Stimulated activated CD4-positive, alpha-beta T cell treated with anti-CD3 and anti-CD28 coated beads, Interleukin-15, amount 100 ng/mL, for 24 hours (primary cell): ENCODE measurements at regions not wholly inside any gene's neighbourhood (a gene's known extent, or its start where the extent isn't known, plus 50 kb on each side); places are given as distances from the start of the nearest gene placed in this dataset.
"Not testable (repeated sequence)": the region's sequence is repeated elsewhere in the genome, so short reads cannot be mapped to it uniquely, and the experiment has no call there.

Experiments used
- DNase-seq: peaks from one replicate; pipeline ENCODE4 v3.0.0-alpha.2; 2020

- peak; percentile 11 for DNase-seq
Observed at GRCh38 chr6:63441266-63441956, 121.6 kb upstream of the LGSN start.

GRCh38 chr6:63442870-63443269, 123.1 kb upstream of the LGSN start:
- DNase-seq = no peak

DNA sequence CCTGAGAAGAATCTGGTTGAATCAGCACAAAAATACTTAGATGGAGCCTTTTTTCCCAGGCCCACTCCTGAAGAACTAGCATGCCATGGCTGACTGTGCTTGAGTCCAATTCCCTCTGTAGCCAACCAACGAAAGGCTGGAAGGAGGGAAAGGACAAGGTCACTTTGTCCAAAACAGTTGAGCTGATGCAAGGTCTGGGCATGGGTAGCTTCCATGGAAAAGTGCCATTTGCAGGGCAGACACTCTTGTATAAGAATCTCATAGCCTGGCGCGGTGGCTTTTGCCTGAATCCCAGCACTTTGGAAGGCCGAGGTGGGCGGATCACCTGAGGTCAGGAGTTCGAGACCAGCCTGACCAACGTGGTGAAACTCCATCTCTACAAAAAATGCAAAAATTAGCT, 125.0 kb upstream of the LGSN start:
- no peak for DNase-seq

- no peak for DNase-seq
Observed at GRCh38 chr6:63446405-63446804, 125.9 kb upstream of the LOC128125822 start.

- no peak for DNase-seq
Observed at GRCh38 chr6:63447134-63447533, 125.1 kb upstream of the LOC128125822 start.

GRCh38 chr6:63448229-63448628, 124.1 kb upstream of the LOC128125822 start:
- no peak for DNase-seq

DNA sequence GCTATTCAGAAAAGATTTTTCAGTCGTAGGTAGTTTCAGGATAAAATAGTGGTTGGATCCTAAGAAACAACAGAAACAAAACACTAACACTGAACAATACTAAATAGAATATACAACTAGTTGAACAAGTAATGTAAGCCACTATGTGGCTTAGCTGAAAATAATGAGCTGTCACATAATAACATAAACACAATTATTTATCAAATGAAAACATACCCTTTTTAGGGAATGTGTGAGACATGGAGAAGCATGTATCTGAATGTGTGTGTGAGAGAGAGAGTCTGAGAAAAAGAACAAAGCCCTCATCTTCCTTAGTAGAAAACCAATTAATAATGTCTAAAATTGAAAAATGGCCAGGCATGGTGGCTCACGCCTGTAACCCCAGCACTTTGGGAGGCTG, 122.6 kb upstream of the LOC128125822 start:
- no peak for DNase-seq

DNA sequence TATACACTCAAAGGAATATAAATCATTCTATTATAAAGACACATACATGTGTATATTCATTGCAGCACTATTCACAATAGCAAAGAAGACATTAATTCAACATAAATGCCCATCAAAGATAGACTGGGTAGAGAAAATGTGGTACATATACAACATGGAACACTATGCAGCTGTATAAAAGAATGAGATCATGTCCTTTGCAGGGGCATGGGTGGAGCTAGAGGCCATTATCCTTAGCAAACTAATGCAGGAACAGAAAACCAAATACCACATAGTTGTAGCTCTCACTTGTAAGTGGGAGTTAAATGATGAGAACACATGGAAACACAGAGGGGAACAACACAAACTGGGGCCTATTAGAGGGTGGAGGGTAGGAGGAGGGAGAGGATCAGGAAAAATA, 121.0 kb upstream of the LOC128125822 start:
- no peak for DNase-seq

DNA sequence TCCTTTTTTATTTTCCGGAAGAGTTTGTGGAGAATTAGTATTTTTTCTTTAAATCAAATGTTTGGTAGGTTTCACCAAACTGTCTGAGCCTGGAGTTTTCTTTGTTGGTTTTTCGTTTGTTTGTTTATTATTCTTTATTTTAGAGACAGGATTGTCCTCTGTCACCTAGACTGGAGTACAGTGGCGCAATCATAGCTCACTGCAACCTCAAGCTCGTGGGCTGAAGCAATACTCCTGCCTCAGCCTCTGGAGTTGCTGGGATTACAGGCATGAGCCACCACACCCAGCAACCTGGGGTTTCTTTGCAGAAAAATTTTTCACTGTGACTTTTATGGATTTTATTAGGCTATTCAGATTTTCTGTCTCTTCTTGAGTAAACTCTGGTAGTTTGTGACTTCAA, 120.2 kb upstream of the LOC128125822 start:
- no peak for DNase-seq

GRCh38 chr6:63456734-63457133, 115.5 kb upstream of the LOC128125822 start:
- no peak for DNase-seq

DNA sequence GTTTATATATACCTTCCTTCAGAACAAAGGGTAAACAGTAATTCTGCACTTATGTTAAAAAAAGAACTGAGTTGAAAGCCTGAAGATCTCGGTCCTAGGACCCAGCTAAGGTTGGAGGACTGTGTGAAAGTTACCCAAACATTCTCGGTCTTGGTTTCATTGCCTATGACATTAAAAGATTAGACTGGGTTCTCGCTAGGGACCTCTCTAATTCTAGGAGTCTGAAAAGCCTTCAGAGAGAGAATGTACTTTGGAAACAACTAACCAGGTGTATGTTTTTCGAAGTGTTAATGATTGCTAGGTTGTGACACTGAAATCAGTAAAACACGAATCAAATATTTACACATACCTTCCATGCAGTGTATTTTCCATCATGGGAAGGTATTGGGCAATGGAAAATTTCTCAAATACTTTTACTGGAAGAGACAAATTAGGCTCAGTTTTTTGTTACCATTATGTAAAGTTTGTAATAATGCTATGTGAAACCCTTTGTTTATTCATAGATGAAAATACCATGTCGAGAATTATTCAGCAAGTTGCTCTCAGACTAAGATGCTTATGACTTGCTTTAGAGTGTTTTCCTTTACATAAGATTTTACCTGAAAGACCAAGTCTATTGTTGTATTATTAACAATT, 113.7 kb upstream of the LOC128125822 start:
- DNase-seq = no peak

- DNase-seq = no peak
Observed at GRCh38 chr6:63459814-63460213, 112.5 kb upstream of the LOC128125822 start.

DNA sequence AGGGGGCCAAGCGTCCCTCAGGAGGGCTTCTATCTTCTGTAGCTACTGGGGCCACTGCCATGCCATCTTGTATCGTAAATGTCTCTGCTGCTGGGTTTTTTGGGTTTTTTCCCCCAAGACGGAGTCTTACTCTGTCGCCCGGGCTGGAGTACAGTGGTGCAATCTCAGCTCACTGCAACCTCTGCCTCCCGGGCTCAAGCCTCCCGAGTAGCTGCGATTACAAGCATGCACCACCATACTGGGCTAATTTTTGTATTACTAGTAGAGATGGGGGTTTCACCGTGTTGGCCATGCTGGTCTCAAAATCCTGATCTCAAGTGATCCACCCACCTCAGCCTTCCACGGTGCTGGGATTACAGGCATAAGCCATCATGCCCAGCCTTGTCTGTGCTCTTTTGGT, 111.3 kb upstream of the LOC128125822 start:
- DNase-seq = no peak

DNA sequence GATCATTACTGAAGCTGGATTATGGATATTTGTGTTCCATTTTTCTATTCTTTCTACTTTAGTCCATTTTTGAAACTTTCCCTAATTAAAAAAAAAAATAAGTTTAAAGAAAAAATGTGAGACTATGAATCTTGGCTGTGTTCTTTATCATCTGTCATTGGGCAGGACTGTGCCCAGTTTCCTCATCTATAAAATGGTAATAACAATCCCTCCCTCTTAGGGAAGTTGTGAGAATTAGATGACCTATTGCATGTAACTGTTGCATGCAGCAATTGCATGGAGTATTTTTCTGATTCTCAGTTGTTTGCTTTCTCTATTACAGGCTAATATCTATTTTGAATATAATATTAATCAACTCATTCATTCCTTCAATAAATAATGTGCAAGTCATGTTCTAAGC, 108.2 kb upstream of the LOC128125822 start:
- DNase-seq = no peak

GRCh38 chr6:63465750-63466149, 106.5 kb upstream of the LOC128125822 start:
- no peak for DNase-seq

- no peak for DNase-seq
Observed at GRCh38 chr6:63466242-63466733, 106.0 kb upstream of the LOC128125822 start.

DNA sequence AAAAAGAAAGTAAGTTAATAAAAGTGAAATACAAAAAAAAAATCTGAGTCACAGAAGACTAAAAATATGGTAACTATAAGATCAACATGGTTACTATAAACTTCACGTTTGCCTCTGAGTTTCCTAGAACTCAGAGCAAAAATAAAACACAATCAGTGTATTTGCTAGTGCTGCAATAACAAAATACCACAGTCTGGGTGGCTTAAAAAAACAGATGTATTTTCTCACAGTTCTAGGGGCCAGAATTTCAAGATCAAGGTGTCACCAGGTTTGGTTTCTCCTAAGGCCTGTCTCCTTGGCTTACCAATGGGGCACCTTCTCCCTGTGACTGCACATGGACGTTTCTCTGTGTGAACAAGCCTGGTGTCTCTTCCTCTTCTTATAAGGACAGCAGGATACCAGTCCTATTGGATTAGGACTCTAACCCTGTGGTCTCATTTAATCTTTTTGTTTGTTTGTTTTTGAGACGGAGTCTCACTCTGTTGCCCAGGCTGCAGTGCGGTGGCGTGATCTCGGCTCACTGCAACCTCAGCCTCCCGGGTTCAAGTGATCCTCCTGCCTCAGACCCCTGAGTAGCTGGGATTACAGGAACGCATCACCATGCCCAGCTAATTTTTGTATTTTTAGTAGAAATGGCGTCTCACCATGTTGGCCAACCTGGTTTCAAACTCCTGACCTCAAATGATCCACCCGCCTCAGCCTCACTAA, 104.9 kb upstream of the LOC128125822 start:
- DNase-seq = no peak

- DNase-seq = not testable (repeated sequence)
Observed at GRCh38 chr6:63471145-63471544, 101.1 kb upstream of the LOC128125822 start.

DNA sequence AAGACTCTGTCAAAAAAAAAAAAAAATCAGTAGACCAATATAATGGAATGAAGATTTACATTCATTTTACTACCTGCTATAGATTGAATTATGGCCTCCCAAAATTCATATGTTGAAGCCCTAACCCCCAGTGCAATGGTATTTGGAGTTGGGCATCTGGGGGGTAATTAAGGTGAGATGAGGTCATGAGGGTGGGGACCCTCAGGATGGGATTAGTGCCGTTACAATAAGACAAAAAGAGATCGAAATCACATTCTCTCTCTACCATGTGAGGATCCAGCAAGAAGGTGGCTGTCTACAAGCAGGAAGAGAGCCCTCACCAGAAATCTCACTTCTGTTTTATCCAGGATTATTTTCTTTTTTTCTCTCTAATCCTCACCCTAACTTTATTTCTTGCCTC, 100.6 kb upstream of the LOC128125822 start:
- no peak for DNase-seq

DNA sequence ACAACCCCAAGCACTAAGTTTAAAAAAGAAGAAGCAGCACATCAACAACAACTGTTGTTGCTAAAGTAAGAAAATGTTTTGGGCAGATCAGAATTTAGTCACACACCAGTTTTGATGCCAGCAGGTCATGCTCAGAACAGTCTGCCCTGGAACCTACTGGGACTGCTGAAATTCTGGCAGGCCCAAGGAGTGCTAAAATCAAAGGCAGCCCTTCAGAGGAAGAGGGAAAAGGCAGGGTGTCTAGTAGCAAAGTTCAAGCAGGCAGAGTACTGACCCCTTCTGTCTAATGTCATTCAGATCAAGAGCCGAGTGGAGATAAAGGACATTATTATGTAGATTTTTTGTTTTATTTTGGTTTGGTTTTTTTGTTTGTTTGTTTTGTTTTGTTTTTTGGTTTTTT, 96.6 kb upstream of the LOC128125822 start:
- no peak for DNase-seq

DNA sequence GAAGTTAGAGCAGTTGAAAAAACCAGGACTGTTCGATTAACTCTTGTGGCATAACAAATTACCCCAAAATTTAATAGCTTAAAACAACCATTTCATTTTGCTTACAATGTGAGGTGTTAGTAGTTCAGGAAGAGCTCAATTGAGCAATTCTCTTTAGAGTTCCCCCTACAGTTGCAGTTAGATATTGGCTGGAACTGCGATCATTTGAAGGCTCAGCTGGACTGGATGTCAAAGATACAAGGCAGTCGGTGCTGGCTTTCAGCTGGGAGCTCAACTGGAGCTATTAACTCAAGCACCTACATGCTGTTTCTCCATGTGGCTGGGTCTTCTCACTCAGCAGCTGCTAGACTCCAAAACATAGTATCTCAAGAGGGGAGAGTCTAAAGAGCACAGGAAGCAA, 96.0 kb upstream of the LOC128125822 start:
- no peak for DNase-seq

- DNase-seq = no peak
Observed at GRCh38 chr6:63477422-63478040, 94.7 kb upstream of the LOC128125822 start.

- DNase-seq = no peak
Observed at GRCh38 chr6:63478734-63479133, 93.5 kb upstream of the LOC128125822 start.

DNA sequence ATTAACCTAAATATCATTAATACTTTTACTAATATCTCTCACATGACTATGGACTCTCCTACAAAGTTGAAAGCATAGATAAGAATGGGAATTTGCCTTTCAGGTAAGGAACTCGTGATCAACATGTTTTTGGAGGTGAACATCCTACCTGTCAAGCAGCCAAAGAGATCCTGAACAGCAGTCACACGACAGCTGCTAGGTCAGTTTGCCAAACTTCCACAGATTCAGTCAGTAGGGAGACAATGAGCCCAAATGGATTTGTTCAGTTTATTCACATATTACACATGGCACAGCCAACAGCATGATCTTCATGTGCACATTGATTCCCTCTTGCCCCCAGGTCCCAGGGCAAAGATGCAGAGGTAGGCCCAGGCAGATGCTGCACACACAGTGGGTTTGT, 86.1 kb upstream of the LOC128125822 start:
- DNase-seq = no peak
